GM21515 (cell line): ENCODE measurements at regions not wholly inside any gene's neighbourhood (a gene's known extent, or its start where the extent isn't known, plus 50 kb on each side); places are given as distances from the start of the nearest gene placed in this dataset.

Source experiments
- ATAC-seq: cut with Tn5 transposase; IDR thresholded peaks from one replicate; pipeline ENCODE4 v1.9.1; 2021; ENCODE audit not compliant: unreplicated experiment

GRCh38 chr9:109830545-109830944 lies 50.5 kb downstream of the PALM2AKAP2 start:
- no peak for ATAC-seq

DNA sequence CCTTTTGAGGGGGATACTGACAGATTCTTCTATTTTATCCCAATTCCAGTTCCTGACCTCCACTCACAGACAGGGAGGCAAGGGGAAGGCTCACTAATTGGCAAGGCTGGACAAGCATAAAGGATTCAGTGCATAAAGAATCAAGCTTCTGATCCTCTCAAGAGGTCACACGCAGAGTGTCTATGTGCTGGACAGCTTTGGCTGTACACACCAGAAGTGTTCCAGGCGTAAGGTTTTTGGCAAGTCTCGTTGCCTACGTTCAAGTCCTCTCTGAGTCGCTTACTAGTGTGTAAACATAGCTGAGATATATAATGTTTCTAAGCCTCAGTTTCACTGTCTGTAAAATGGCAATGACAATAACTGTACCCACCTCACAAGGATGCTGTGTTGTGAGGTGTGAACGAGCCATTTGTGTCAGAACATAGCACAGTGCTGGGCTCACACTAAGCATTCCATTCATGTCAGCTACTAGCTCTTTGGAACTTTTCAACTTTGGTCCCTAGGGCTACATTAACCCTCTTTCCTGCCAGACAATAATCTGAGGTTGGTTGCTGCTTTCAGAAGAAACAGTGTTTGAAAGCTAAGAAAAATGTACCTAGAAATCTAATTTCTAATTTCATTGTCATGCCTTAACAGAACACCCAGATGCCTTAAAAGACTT lies 52.1 kb downstream of the PALM2AKAP2 start:
- no peak for ATAC-seq

DNA sequence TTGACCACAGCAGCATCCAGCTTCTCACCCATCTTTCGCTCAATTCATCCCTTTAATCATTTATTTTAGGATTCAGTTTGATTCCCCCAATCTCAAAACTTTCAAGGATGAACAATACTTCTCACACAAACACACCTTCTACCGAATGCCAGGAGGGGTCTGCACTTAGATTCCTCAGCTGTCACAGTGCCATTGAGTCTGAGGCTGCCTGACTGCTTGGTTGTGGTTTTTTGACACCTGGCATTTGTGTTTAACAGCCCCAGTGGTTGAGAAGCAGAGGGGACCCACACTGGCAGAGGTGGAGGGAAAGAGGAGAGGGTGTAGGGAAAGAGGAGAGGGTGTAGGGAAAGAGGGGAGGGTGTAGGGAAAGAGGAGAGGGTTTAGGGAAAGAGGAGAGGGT lies 54.9 kb downstream of the PALM2AKAP2 start:
- ATAC-seq: no peak

- no peak for ATAC-seq
These were observed 63.6 kb downstream of the PALM2AKAP2 start for GRCh38 chr9:109843641-109844040.

- no peak for ATAC-seq
These were observed 65.2 kb downstream of the PALM2AKAP2 start for GRCh38 chr9:109845226-109845625.

GRCh38 chr9:109846776-109847175 lies 66.8 kb downstream of the PALM2AKAP2 start:
- ATAC-seq: no peak

DNA sequence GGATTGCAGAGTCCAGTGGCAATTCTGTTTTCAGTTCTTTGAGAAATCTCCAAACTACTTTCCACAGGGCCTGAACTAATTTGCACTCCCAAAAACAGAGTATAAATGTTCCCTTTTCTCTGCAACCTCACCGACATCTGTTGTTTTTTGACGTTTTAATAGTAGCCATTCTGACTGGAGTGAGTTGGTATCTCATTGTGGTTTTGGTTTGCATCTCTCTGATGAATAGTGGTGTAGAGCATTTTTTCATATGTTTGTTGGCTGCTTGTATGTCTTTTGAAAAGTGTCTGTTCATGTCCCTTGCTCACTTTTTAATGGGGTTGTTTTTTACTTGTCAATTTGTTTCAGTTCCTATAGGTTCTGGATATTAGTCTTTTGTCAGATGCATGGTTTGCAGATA lies 72.6 kb downstream of the PALM2AKAP2 start:
- ATAC-seq: no peak

DNA sequence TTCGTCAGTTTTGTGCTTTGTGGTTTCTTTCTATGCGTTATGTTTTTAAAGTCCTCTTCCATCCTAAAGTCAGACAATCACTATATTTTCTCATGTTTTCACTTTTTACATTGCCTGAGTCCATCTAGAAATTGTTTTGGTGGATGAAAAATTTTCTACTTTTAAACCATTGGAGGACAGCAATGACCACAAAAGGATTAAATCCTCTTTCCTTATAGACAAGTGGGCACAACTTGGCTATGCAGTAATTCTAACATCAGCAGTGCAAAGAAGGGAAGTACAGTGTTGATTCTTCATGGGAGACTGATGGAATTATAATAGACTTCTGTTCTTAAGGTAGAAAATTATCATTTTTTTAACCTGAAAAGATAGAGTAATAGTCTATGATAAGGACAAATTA lies 75.5 kb downstream of the PALM2AKAP2 start:
- no peak for ATAC-seq

DNA sequence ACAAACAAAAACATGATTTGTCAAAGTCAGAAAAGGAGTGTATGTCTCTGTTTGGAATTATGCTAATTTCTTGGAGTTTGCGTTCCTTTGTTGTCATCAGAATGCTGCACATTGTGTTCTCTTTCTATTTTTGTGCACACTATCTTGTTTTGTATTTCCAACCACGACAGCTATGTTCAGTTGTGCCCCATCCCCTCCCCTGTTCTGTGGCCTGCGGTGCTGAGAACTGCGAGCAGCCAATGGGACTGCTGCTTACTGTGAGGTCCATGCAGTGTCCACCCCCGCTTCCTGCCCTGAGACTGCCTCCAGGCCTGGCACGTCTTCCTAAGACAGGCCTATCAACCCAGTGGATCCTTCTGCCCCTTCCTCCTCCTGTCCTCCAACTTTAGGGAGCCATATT lies 76.8 kb downstream of the PALM2AKAP2 start:
- no peak for ATAC-seq

DNA sequence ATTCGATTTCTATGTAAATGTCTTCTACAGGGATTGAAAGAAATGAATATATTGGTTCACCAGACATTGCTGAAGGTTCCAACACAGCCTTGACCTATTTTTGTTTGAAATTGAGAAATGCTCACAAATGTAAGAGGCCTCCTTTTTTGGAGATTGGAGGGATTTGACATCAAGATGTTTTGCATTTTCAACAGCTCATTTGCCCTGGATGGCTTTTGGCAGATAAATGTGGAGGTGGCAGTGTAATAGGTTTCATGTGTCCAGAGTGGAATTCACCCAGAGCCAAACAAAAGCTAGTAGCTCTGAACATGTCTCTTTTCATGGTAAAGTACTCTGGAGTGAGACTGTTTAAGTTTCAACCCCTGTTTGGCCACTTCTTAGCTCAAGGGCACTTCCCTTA lies 77.3 kb downstream of the PALM2AKAP2 start:
- no peak for ATAC-seq

GRCh38 chr9:109859447-109859846 lies 79.4 kb downstream of the PALM2AKAP2 start:
- no peak for ATAC-seq

DNA sequence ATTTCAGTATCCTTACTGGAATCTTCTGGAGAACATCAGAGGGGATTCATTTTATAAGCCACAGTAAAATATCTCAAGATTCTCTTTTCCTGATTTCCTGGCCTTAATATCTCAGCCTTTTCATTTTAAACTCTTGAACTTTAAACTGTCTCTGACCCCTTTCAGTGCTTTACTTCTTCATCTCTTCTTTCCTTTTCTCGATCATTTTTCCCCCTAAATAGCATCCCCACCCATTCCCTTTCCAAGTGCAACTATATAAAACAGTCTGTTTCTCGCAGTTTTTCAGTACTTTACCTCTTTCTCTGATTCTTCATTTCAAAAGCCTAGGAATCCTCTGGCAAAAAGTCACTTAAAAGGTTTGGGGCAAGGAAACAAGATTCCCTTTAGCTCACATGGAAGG lies 80.5 kb downstream of the PALM2AKAP2 start:
- no peak for ATAC-seq

DNA sequence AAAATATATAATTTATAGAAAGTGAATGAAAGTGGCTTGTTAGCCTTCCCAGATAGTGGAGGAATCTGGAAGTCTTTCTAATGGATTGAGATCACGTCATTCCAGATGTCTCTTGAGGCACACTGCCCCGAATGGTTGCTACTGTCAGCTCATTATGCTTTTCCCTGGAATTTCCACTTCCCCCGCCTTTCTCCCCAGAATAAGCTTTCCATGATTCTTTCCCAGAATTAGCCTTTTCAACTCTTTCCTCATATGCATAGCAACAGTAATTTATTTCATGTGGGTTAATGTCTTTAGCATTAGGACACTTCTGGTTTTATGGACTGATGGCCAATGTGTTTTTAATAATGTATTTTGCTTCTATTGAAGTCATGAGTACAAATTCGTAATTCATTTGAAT lies 81.5 kb downstream of the PALM2AKAP2 start:
- ATAC-seq: no peak

GRCh38 chr9:109861918-109862317 lies 81.9 kb downstream of the PALM2AKAP2 start:
- no peak for ATAC-seq

DNA sequence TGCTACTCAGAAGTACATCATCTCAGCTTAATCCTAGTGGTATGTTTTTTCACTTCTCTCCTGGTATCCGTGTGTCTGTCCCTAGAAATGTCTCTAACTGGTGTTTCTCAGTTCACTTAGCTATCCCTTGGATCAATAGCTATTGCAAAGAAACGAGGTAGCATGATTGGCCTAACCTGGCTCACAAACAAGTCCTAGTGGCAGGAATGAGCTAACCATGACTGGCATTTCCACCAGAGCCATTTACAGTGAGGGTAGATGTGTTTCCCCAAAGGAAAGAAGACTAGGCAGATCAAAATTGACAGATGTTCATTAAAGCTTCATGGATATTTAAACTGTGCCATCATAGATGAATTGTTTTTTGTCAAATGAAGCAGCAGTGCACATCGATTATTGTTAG lies 82.5 kb downstream of the PALM2AKAP2 start:
- ATAC-seq: no peak

DNA sequence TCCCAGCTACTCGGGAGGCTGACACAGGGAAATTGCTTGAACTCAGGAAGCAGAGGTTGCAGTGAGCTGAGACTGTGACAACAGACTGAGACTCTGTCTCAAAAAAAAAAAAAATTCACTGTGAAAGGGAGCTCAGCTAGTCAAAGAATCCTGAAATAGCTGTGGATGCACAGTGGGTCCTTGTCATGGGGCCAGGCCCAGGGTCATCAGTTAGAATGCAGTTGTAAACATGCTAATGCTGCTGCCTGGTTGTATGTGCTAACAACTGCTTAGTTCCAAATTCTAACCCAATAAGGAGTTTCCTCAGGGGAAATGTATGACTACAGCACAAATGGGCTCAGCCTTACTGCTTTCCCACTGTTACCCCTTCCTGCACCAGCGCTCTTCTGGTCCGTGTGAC lies 84.0 kb downstream of the PALM2AKAP2 start:
- no peak for ATAC-seq

- ATAC-seq: no peak
These were observed 85.5 kb downstream of the PALM2AKAP2 start for GRCh38 chr9:109865521-109865920.

DNA sequence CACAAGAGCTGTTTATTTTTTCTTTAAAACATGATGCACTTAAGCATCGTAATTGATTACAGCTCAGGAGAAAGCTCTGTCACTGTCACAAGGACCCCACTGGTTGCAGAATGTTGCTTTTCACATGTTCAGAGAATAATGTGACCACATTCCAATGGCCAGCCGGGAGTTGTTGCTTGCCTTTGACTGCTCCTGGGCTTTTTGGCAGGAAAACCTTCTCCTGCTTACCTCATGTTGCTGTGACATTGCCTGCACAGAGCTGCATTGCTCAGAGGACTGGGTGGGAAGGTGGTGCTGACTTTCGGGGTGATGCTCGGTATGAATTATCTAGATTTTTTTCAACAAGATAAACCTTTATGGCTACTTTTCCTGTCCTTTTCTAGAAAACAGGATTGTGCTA lies 88.2 kb downstream of the PALM2AKAP2 start:
- ATAC-seq: no peak

GRCh38 chr9:109868722-109869121 lies 88.7 kb downstream of the PALM2AKAP2 start:
- no peak for ATAC-seq

DNA sequence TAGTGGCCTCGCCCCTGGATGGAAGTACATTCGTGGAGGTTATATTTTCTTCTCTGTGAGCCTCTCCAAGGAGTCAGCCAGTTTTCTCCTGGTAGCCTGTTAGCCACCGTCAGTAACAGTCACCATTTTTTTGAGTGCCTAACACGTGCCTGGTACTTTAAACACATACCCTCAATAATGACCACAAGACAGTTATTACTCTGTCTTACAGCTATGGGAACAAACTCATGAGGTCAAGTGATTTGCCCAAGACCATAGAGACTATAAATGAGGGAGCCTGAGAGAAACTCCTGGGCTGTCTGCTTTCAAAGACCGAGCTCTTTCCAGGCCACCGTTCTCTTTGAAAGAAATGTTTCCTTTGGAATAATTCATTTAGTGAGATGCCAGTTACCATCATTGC lies 90.4 kb downstream of the PALM2AKAP2 start:
- ATAC-seq: no peak

- no peak for ATAC-seq
These were observed 92.9 kb downstream of the PALM2AKAP2 start for GRCh38 chr9:109872901-109873300.

- no peak for ATAC-seq
These were observed 95.6 kb downstream of the PALM2AKAP2 start for GRCh38 chr9:109875495-109876129.
